Sigmoid colon (tissue), 6 donors: ENCODE measurements at regions not wholly inside any gene's neighbourhood (a gene's known extent, or its start where the extent isn't known, plus 50 kb on each side); places are given as distances from the start of the nearest gene placed in this dataset.

Experiments
- DNase-seq: peaks from one replicate; pipeline ENCODE4 v3.0.0-alpha.2; 2019
- H3K27ac ChIP-seq, 4 donors: fragments of 200-600 bp; sonication (generic); one replicate each; pipeline ENCODE4 v1.5.1; 2016 to 2019; ENCODE audit warnings: mild to moderate bottlenecking in 1 of 4
- H3K27me3 ChIP-seq, 3 donors: fragments of 200-600 bp; sonication (generic); one replicate each; pipeline ENCODE4 v1.5.1; 2019; ENCODE audit warnings: mild to moderate bottlenecking in 1 of 3
- H3K36me3 ChIP-seq, 4 donors: fragments of 200-600 bp; sonication (generic); one replicate each; pipeline ENCODE4 v1.5.1; 2016 to 2019
- H3K4me1 ChIP-seq, 4 donors: fragments of 200-600 bp; sonication (generic); one replicate each; pipeline ENCODE4 v1.5.1; 2017 to 2019
- H3K4me3 ChIP-seq, 4 donors: fragments of 200-600 bp; sonication (generic); one replicate each; pipeline ENCODE4 v1.5.1; 2017 to 2019; ENCODE audit warnings: mild to moderate bottlenecking in 2 of 4, moderate library complexity in 1 of 4
- H3K9me3 ChIP-seq, 4 donors: fragments of 200-600 bp in 3 of 4; sonication (generic) in 3 of 4; one replicate each; pipeline versions ENCODE4 v1.5.1 to v1.6.1; 2013 to 2019
- EP300 ChIP-seq, 4 donors: sonication (generic); formaldehyde crosslinking; IDR thresholded peaks; one replicate each; pipeline ENCODE4 v1.6.1; 2017; ENCODE audit warnings: antibody characterized with exemption in 4 of 4
- POLR2A ChIP-seq, 2 donors: fragments of 450-650 bp; IDR thresholded peaks; one replicate each; pipeline ENCODE4 v1.6.1; 2016; ENCODE audit warnings: antibody characterized with exemption in 2 of 2, mild to moderate bottlenecking in 2 of 2, moderate library complexity in 2 of 2
- POLR2AphosphoS5 ChIP-seq, 4 donors: sonication (generic); formaldehyde crosslinking; IDR thresholded peaks; one replicate each; pipeline ENCODE4 v1.6.1; 2017; ENCODE audit warnings: antibody characterized with exemption in 4 of 4
- WGBS, 2 donors: extraction: QIAGEN DNeasy Blood & Tissue Kit; methylation state at CpG; one replicate each; pipeline ENCODE4 v1.1.7; 2013; 5-methylcytosine and 5-hydroxymethylcytosine counted together
- intact Hi-C: fragments of 100-400 bp; cut with DNase I; formaldehyde crosslinking; loops from one replicate; pipeline ENCODE4 v1.15.1; 2023
- TF ChIP-seq, protein P1 (sequence below), 4 experiments: fragments of 450-650 bp in 3 of 4; fragments of 200-600 bp in 1 of 4; IDR thresholded peaks; one replicate each; pipeline ENCODE4 v1.5.1; 2016 to 2019; ENCODE audit warnings: antibody characterized with exemption in 4 of 4, mild to moderate bottlenecking in 3 of 4, moderate library complexity in 2 of 4
- donor health status: healthy with polysubstance abuse.
- donor health status: healthy.

DNA sequence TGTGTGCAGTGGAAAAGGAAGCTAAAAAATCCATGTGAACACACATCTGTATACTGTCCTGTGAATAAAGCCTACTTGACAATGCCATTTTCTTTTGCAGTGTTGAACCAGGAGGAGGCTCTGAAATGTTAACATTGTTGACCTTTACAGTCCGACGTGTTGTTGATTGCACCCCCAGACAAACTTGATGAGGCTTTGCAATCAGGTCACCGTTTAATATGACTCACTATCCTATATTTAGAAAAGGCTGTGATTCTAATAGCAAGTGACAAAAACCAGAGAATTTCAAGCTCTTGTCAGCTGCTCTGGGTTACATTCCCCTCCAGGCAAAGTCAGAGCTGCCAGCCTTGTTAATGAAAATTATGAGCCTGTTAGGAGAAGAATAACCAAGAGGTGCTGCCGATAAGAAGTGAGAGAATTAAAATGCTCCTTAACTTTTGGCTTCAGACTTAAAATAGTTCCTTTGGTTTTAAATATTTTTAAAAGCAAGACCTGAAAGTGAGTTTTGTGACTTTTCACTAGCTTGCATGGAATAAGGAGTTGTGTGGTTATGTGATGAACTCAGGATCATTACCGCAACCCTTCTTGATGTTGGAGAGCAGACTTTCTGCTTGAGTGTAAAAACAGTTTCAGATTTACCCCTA lies 162.1 kb downstream of the QPCT start:
- TF ChIP-seq, protein P1, sequence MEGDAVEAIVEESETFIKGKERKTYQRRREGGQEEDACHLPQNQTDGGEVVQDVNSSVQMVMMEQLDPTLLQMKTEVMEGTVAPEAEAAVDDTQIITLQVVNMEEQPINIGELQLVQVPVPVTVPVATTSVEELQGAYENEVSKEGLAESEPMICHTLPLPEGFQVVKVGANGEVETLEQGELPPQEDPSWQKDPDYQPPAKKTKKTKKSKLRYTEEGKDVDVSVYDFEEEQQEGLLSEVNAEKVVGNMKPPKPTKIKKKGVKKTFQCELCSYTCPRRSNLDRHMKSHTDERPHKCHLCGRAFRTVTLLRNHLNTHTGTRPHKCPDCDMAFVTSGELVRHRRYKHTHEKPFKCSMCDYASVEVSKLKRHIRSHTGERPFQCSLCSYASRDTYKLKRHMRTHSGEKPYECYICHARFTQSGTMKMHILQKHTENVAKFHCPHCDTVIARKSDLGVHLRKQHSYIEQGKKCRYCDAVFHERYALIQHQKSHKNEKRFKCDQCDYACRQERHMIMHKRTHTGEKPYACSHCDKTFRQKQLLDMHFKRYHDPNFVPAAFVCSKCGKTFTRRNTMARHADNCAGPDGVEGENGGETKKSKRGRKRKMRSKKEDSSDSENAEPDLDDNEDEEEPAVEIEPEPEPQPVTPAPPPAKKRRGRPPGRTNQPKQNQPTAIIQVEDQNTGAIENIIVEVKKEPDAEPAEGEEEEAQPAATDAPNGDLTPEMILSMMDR (IDR thresholded peaks at IDR 0.05): peak in 1 of 4 experiments; percentile 9
- TF ChIP-seq POLR2A (IDR thresholded peaks at IDR 0.05): no peak
- peak; percentile 60 to 91 (median 86) for TF ChIP-seq POLR2AphosphoS5 (IDR thresholded peaks at IDR 0.05)
- TF ChIP-seq EP300 (IDR thresholded peaks at IDR 0.05): peak; percentile 67 to 85 (median 78)
- H3K9me3 ChIP-seq: no peaks in the 10 kb centered on the region
- no peak overlapping the region for H3K4me3 ChIP-seq
- WGBS, 2 donors: 72 to 73% methylated on average over 5 of the region's 5 CpGs
- H3K27me3 ChIP-seq: no peaks in the 10 kb centered on the region
- no peaks in the 10 kb centered on the region for H3K36me3 ChIP-seq
- peak; percentile 64 for DNase-seq
- intact Hi-C loops: loop anchor here (5.0 to 10.0 kb wide), 2 partner anchors 92 to 166 kb away; partner anchors contain the start of gene CDC42EP3
- H3K4me1 ChIP-seq: peaks cover 0 to 31% (median 24%) of the 10 kb centered on the region in 4 donors
- H3K27ac ChIP-seq: peak overlapping the region; percentile 60 to 83 (median 78)

DNA sequence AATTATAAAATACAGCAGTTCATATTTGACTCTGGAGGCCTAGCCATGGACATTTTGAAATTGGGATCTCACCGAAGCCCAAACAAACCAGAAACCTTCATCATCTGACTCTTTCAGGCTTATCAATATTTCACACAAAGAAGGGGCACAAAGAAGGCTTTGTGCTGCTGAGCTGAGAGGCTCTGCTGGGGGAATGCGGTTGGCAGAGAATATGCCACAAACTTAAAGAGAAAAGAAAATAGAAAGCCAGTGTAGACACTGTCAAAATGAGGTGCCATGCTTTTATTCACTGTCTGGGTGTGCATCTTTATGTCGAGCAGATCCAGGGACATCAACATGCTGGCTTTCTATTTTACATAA lies 162.6 kb downstream of the QPCT start:
- peak overlapping the region; percentile 60 to 83 (median 78) for H3K27ac ChIP-seq
- no peak overlapping the region for H3K4me3 ChIP-seq
- DNase-seq: no peak
- H3K9me3 ChIP-seq: no peaks in the 10 kb centered on the region
- no peak for TF ChIP-seq POLR2A (IDR thresholded peaks at IDR 0.05)
- TF ChIP-seq POLR2AphosphoS5 (IDR thresholded peaks at IDR 0.05): no peak
- no peak for TF ChIP-seq EP300 (IDR thresholded peaks at IDR 0.05)
- TF ChIP-seq, protein P1 (IDR thresholded peaks at IDR 0.05): no peak
- 78 to 83% methylated on average over 3 of the region's 3 CpGs for WGBS, 2 donors
- intact Hi-C loops: loop anchor here (5.0 to 10.0 kb wide), 2 partner anchors 92 to 165 kb away; partner anchors contain the start of gene CDC42EP3
- H3K36me3 ChIP-seq: no peaks in the 10 kb centered on the region
- H3K27me3 ChIP-seq: no peaks in the 10 kb centered on the region
- H3K4me1 ChIP-seq: peaks cover 0 to 31% (median 24%) of the 10 kb centered on the region in 4 donors

DNA sequence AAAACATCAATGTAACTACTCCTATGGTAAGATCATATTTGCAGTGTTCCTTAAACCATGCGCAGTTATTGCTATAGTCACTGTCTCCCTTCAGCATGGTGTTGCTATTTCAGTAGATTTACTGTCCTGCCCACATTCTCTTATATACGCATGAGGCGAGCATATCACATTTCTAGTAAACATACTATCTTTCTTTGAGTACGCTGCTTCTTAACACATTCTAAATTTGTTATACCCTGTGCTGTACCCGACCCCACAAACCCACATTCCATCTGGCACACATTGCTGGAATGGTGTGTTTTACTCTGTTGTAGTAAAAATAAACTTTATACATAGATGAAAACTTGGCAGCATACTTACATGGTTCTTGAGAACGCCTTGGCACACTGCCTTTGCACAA lies 163.3 kb downstream of the QPCT start:
- peaks cover 0 to 31% (median 24%) of the 10 kb centered on the region in 4 donors for H3K4me1 ChIP-seq
- TF ChIP-seq, protein P1 (IDR thresholded peaks at IDR 0.05): no peak
- TF ChIP-seq POLR2AphosphoS5 (IDR thresholded peaks at IDR 0.05) (peak in 3 of 4 donors; percentile 43 to 70 (median 64)), EP300 (IDR thresholded peaks at IDR 0.05) (peak in 2 of 4 donors; percentile 44 to 55), POLR2A (IDR thresholded peaks at IDR 0.05) (no peak)
- WGBS, 2 donors: 79 to 85% methylated on average over 6 of the region's 6 CpGs
- H3K36me3 ChIP-seq: no peaks in the 10 kb centered on the region
- intact Hi-C loops: loop anchor here (5.0 to 10.0 kb wide), 2 partner anchors 93 to 165 kb away; partner anchors contain the start of gene CDC42EP3
- DNase-seq: no peak
- no peaks in the 10 kb centered on the region for H3K27me3 ChIP-seq
- H3K9me3 ChIP-seq: no peaks in the 10 kb centered on the region
- no peak overlapping the region for H3K4me3 ChIP-seq
- peak overlapping the region; percentile 60 to 83 (median 78) for H3K27ac ChIP-seq

DNA sequence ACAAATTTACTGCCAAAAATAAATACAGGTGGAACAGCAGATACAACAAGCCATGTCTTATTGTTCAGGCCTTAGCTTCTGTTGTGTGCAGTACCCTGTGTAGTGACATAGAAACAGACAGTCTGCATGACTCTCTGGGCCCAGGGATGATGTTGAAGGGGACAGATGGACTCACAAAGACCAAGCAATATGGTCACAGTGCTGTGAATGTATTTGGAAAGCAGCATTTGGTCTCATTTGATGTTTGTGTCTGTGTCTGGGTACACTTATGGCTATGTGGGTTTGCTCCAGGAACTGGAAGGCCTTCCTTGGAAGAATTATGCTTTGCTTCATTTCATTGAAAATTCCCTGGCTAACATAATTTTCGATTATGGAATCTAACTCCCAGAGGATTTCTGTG lies 158.5 kb downstream of the CDC42EP3 start:
- Histone ChIP-seq H3K36me3 (no peaks in the 10 kb centered on the region), H3K27ac (no peak overlapping the region), H3K4me1 (peaks cover 0 to 13% (median 5%) of the 10 kb centered on the region in 4 donors), H3K4me3 (no peak overlapping the region), H3K9me3 (no peaks in the 10 kb centered on the region), H3K27me3 (no peaks in the 10 kb centered on the region)
- 88 to 90% methylated on average over 1 of the region's 1 CpG for WGBS, 2 donors
- intact Hi-C loops: no loop called here
- no peak for DNase-seq
- TF ChIP-seq EP300 (IDR thresholded peaks at IDR 0.05): no peak
- TF ChIP-seq POLR2AphosphoS5 (IDR thresholded peaks at IDR 0.05): no peak
- TF ChIP-seq, protein P1 (IDR thresholded peaks at IDR 0.05): no peak
- no peak for TF ChIP-seq POLR2A (IDR thresholded peaks at IDR 0.05)
